ENCODE measurements at regions not wholly inside any gene's neighbourhood (a gene's known extent, or its start where the extent isn't known, plus 50 kb on each side); places are given as distances from the start of the nearest gene placed in this dataset.

GRCh38 chr12:111186347-111186746 lies 182.5 kb downstream of the PHETA1 start:
- TF ChIP-seq EP300 (conservative IDR thresholded peaks at IDR 0.05; ENCODE audit: poor library complexity, severe bottlenecking) (no peak), MXI1 (conservative IDR thresholded peaks at IDR 0.05; ENCODE audit: poor library complexity, severe bottlenecking) (no peak), RAD21 (conservative IDR thresholded peaks at IDR 0.05) (no peak), POLR2AphosphoS5 (IDR thresholded peaks at IDR 0.05) (no peak)
- H3K4me2 ChIP-seq (ENCODE audit: low read length) = no peak overlapping the region
- peaks cover 6% of the 10 kb centered on the region for H3K9me3 ChIP-seq (ENCODE audit: low read length)
- no peaks in the 10 kb centered on the region for H3K27me3 ChIP-seq (ENCODE audit: insufficient read depth, low read depth, low read length)
- no peaks in the 10 kb centered on the region for H3K79me2 ChIP-seq (replicated peaks; ENCODE audit: insufficient read depth, low read length)
- no peak overlapping the region for H3K9ac ChIP-seq (ENCODE audit: low read length)
- no peak overlapping the region for H2AFZ ChIP-seq (ENCODE audit: low read depth, low read length)
- no peaks in the 10 kb centered on the region for H4K20me1 ChIP-seq (ENCODE audit: insufficient read depth)
- no peaks in the 10 kb centered on the region for H3K9me2 ChIP-seq (ENCODE audit: insufficient read depth, low read length)
- no peaks in the 10 kb centered on the region for H3K36me3 ChIP-seq (ENCODE audit: insufficient read depth, low read length)
- H3K27ac ChIP-seq (ENCODE audit: low read length) = no peak overlapping the region
- no peak overlapping the region for H3K4me3 ChIP-seq (ENCODE audit: low read length)
- H3F3A ChIP-seq (ENCODE audit: insufficient read depth, low read length, poor library complexity, severe bottlenecking) = no peaks in the 10 kb centered on the region

DNA sequence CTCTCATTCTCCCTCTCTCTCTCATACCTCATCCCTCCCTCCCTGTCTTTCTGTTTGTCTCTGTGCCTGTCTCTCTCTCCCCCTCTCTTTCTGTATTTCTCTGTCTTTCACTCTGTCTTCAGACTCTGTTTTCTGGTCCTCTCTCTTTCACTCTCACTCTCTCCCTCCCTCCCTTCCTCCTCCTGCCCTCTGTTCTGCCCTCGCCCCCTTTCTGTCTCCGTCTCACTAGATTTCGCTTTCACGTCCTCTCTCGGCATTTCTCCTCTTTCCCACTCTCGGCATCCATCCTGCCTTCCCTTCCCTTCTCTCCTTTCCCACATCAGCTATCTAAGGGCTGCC lies 183.0 kb downstream of the PHETA1 start:
- Histone ChIP-seq H3K4me3 (ENCODE audit: low read length) (no peak overlapping the region), H3K27ac (ENCODE audit: low read length) (no peak overlapping the region), H4K20me1 (ENCODE audit: insufficient read depth) (no peaks in the 10 kb centered on the region), H3K9me2 (ENCODE audit: insufficient read depth, low read length) (no peaks in the 10 kb centered on the region), H3K36me3 (ENCODE audit: insufficient read depth, low read length) (no peaks in the 10 kb centered on the region), H2AFZ (ENCODE audit: low read depth, low read length) (no peak overlapping the region), H3K4me2 (ENCODE audit: low read length) (no peak overlapping the region), H3K9ac (ENCODE audit: low read length) (no peak overlapping the region), H3K9me3 (ENCODE audit: low read length) (peaks cover 6% of the 10 kb centered on the region), H3K79me2 (replicated peaks; ENCODE audit: insufficient read depth, low read length) (no peaks in the 10 kb centered on the region), H3F3A (ENCODE audit: insufficient read depth, low read length, poor library complexity, severe bottlenecking) (no peaks in the 10 kb centered on the region), H3K27me3 (ENCODE audit: insufficient read depth, low read depth, low read length) (no peaks in the 10 kb centered on the region)
- TF ChIP-seq MXI1 (conservative IDR thresholded peaks at IDR 0.05; ENCODE audit: poor library complexity, severe bottlenecking) (no peak), SMC3 (conservative IDR thresholded peaks at IDR 0.05; ENCODE audit: poor library complexity) (no peak), EZH2 (IDR thresholded peaks at IDR 0.05; ENCODE audit: borderline replicate concordance, insufficient read depth, low read length, poor library complexity, severe bottlenecking) (no peak), TAF1 (IDR thresholded peaks at IDR 0.05; ENCODE audit: low read depth) (no peak), POLR2AphosphoS5 (IDR thresholded peaks at IDR 0.05) (no peak), REST (IDR thresholded peaks at IDR 0.05; ENCODE audit: borderline replicate concordance) (no peak), RAD21 (conservative IDR thresholded peaks at IDR 0.05) (no peak), CTCF (IDR thresholded peaks at IDR 0.05; ENCODE audit: poor library complexity, severe bottlenecking) (no peak), EP300 (conservative IDR thresholded peaks at IDR 0.05; ENCODE audit: poor library complexity, severe bottlenecking) (no peak)
